WTC11 (cell line): ENCODE measurements at regions not wholly inside any gene's neighbourhood (a gene's known extent, or its start where the extent isn't known, plus 50 kb on each side); places are given as distances from the start of the nearest gene placed in this dataset.

Experiments used
- E2F4 ChIP-seq: sonication (generic); formaldehyde crosslinking; IDR thresholded peaks from 2 replicates; pipeline ENCODE4 v1.8.1; 2022; ENCODE audit warnings: low read depth, mild to moderate bottlenecking, moderate library complexity, missing genetic modification reagents, borderline replicate concordance
- FOXJ3 ChIP-seq: sonication (generic); formaldehyde crosslinking; IDR thresholded peaks from 2 replicates; pipeline ENCODE4 v1.9.0; 2021; ENCODE audit warnings: missing genetic modification reagents, mild to moderate bottlenecking, borderline replicate concordance
- STAT6 ChIP-seq: sonication (generic); formaldehyde crosslinking; conservative IDR thresholded peaks from 2 replicates; pipeline ENCODE4 v1.8.1; 2023; ENCODE audit warnings: mild to moderate bottlenecking, low read depth, missing genetic modification reagents, moderate library complexity
- TF ChIP-seq, protein P1 (sequence below): sonication (generic); formaldehyde crosslinking; IDR thresholded peaks from 2 replicates; pipeline ENCODE4 v1.8.0; 2023; ENCODE audit warnings: mild to moderate bottlenecking, missing genetic modification reagents

- TF ChIP-seq, protein P1, sequence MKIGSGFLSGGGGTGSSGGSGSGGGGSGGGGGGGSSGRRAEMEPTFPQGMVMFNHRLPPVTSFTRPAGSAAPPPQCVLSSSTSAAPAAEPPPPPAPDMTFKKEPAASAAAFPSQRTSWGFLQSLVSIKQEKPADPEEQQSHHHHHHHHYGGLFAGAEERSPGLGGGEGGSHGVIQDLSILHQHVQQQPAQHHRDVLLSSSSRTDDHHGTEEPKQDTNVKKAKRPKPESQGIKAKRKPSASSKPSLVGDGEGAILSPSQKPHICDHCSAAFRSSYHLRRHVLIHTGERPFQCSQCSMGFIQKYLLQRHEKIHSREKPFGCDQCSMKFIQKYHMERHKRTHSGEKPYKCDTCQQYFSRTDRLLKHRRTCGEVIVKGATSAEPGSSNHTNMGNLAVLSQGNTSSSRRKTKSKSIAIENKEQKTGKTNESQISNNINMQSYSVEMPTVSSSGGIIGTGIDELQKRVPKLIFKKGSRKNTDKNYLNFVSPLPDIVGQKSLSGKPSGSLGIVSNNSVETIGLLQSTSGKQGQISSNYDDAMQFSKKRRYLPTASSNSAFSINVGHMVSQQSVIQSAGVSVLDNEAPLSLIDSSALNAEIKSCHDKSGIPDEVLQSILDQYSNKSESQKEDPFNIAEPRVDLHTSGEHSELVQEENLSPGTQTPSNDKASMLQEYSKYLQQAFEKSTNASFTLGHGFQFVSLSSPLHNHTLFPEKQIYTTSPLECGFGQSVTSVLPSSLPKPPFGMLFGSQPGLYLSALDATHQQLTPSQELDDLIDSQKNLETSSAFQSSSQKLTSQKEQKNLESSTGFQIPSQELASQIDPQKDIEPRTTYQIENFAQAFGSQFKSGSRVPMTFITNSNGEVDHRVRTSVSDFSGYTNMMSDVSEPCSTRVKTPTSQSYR (CRISPR knock-in tag), result no peak
- no peak for TF ChIP-seq FOXJ3 (CRISPR knock-in tag)
- TF ChIP-seq STAT6 (CRISPR knock-in tag), result no peak
- no peak for TF ChIP-seq E2F4 (CRISPR knock-in tag)
Observed at GRCh38 chr3:66115858-66116654, 77.3 kb upstream of the MAGI1 start.
